Liver (tissue), 3 donors: ENCODE measurements at regions not wholly inside any gene's neighbourhood (a gene's known extent, or its start where the extent isn't known, plus 50 kb on each side); places are given as distances from the start of the nearest gene placed in this dataset.

Experiments used
- FOXA2 ChIP-seq: IDR thresholded peaks from 2 replicates; pipeline ENCODE4 v1.6.1; 2016; ENCODE audit warnings: antibody characterized with exemption
- RXRA ChIP-seq, 2 donors: IDR thresholded peaks; 2 replicates each; pipeline ENCODE4 v1.6.1; 2017 to 2018; ENCODE audit warnings: antibody characterized with exemption in 2 of 2, mild to moderate bottlenecking in 1 of 2
- SP1 ChIP-seq: IDR thresholded peaks from 2 replicates; pipeline ENCODE4 v1.6.1; 2018; ENCODE audit warnings: antibody characterized with exemption, mild to moderate bottlenecking
- TAF1 ChIP-seq: conservative IDR thresholded peaks from 2 replicates; pipeline ENCODE4 v1.6.1; 2016; ENCODE audit warnings: antibody characterized with exemption, mild to moderate bottlenecking
- TF ChIP-seq, protein P1 (sequence below): fragments of 150-350 bp; IDR thresholded peaks from 2 replicates; pipeline ENCODE4 v1.5.1; 2017; ENCODE audit warnings: improper control_type of control experiment, low read depth, low read length; ENCODE audit not compliant: missing input control
- donor health status: healthy.
- donor health status: healthy.

DNA sequence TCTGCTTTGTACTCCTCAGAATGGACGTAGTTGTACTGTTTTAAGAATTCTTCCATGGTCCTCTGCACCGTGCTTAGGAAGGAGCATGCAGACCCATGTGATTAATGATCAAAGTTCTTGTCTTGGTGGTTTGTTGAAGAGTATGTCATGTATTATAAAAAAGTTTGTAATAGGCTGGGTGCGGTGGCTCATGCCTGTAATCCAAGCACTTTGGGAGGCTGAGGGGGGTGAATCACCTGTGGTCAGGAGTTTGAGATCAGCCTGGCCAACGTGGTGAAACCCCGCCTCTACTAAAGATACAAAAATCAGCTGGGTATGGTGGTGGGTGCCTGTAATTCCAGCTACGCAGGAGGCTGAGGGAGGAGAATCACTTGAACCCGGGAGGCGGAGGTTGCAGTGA is 61.8 kb upstream of the RTL1 start:
- TF ChIP-seq, protein P1, sequence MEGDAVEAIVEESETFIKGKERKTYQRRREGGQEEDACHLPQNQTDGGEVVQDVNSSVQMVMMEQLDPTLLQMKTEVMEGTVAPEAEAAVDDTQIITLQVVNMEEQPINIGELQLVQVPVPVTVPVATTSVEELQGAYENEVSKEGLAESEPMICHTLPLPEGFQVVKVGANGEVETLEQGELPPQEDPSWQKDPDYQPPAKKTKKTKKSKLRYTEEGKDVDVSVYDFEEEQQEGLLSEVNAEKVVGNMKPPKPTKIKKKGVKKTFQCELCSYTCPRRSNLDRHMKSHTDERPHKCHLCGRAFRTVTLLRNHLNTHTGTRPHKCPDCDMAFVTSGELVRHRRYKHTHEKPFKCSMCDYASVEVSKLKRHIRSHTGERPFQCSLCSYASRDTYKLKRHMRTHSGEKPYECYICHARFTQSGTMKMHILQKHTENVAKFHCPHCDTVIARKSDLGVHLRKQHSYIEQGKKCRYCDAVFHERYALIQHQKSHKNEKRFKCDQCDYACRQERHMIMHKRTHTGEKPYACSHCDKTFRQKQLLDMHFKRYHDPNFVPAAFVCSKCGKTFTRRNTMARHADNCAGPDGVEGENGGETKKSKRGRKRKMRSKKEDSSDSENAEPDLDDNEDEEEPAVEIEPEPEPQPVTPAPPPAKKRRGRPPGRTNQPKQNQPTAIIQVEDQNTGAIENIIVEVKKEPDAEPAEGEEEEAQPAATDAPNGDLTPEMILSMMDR: no peak
- no peak for TF ChIP-seq RXRA (IDR thresholded peaks at IDR 0.05)
- no peak for TF ChIP-seq SP1
- TF ChIP-seq TAF1: no peak
- no peak for TF ChIP-seq FOXA2
